MM.1S (cell line): ENCODE measurements at regions not wholly inside any gene's neighbourhood (a gene's known extent, or its start where the extent isn't known, plus 50 kb on each side); places are given as distances from the start of the nearest gene placed in this dataset.

Experiments used
- EZH2 ChIP-seq: fragments of 300-600 bp; sonication (generic); optimal IDR thresholded peaks from 2 replicates; pipeline ENCODE3; 2017; ENCODE audit warnings: low read depth, mild to moderate bottlenecking, antibody characterized with exemption, low read length, mixed read lengths
- EZH2phosphoT487 ChIP-seq: fragments of 300-600 bp; sonication (generic); IDR thresholded peaks from 2 replicates; pipeline ENCODE4 v1.6.1; 2018; ENCODE audit warnings: antibody characterized with exemption, low read length
- TF ChIP-seq, protein P1 (sequence below): fragments of 300-600 bp; sonication (generic); IDR thresholded peaks from 2 replicates; pipeline ENCODE4 v1.5.1; 2016; ENCODE audit warnings: antibody characterized with exemption, low read length, mixed read lengths

- TF ChIP-seq, protein P1, sequence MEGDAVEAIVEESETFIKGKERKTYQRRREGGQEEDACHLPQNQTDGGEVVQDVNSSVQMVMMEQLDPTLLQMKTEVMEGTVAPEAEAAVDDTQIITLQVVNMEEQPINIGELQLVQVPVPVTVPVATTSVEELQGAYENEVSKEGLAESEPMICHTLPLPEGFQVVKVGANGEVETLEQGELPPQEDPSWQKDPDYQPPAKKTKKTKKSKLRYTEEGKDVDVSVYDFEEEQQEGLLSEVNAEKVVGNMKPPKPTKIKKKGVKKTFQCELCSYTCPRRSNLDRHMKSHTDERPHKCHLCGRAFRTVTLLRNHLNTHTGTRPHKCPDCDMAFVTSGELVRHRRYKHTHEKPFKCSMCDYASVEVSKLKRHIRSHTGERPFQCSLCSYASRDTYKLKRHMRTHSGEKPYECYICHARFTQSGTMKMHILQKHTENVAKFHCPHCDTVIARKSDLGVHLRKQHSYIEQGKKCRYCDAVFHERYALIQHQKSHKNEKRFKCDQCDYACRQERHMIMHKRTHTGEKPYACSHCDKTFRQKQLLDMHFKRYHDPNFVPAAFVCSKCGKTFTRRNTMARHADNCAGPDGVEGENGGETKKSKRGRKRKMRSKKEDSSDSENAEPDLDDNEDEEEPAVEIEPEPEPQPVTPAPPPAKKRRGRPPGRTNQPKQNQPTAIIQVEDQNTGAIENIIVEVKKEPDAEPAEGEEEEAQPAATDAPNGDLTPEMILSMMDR, result no peak
- TF ChIP-seq EZH2 (no peak), EZH2phosphoT487 (no peak)
Measured at GRCh38 chr3:34298653-34299052, 500.2 kb downstream of the PDCD6IP start.
